ENCODE measurements at regions not wholly inside any gene's neighbourhood (a gene's known extent, or its start where the extent isn't known, plus 50 kb on each side); places are given as distances from the start of the nearest gene placed in this dataset.

DNA sequence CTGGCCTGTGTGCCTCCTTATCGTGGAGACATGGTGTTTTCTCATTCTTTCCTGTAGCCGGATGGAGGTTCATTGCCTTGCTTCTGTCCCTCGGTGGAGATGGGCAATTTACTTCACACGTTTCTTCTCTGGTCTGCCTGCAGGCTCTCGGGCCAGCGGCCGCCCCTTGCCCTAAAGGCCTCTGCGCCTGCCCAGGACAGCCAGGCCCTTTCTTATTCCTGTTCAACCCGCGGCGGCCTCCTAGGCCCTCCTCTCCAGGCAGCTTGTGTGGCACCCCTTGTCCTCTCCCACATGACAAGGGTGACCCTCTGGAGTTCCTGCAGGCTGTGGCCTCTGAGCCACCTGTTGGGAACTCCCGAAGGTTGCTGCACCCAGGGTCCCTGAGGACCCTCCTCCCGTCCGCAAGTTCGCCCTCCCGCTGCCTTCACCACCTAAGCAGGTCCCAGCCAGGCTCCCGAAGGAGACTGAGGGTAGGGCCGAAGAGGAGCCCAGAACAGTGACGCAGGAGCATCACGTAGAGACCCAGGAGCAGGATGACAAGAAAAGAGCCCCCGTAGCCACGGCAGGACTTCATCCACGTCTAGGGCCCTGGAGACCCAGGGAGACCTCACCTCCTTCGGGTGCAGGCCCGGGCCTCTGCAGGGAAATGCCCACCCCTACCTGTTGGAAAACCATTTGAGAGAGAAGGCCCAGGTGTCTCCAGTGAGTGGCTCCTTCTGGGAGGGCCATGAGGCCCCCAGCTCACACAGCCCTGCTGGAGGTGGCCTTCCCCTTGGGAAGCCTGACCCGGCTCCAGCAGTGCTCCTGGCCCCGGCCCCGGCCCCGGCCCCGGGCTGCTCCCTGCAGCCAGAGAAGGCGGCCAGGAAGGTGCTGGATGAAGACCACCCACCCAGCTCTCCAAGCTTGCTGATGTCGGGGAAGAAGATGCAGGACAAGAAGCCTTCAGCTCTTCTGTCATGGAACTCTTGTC lies 291.4 kb downstream of the TLE4 start:
- H3K27ac ChIP-seq (ENCODE audit: extremely low read depth, low read depth, low read length), result no peak overlapping the region
- H3K4me1 ChIP-seq (replicated peaks in 1 of 2; ENCODE audit: control insufficient read depth in 2 of 2, insufficient read depth in 2 of 2, low read length in 2 of 2), result no peaks in the 10 kb centered on the region
- no peaks in the 10 kb centered on the region for H3K9me3 ChIP-seq (replicated peaks; ENCODE audit: control insufficient read depth, insufficient read depth, low read depth, low read length)
- DNase-seq (ENCODE audit: extremely low read depth in 1 of 4, low spot score in 3 of 4) (no peak), FAIRE-seq (no peak), ATAC-seq (no peak)
- intact Hi-C loops (cut with micrococcal nuclease) (no loop called here), in situ Hi-C loops (cut with MboI) (no loop called here)
- H2AFZ ChIP-seq (ENCODE audit: low read depth, low read length), result no peak overlapping the region
- H4K20me1 ChIP-seq (replicated peaks; ENCODE audit: control insufficient read depth, insufficient read depth, low read length), result no peaks in the 10 kb centered on the region
- H3K9ac ChIP-seq (ENCODE audit: insufficient read depth in 1 of 2, low read depth in 2 of 2, low read length in 2 of 2), result no peak overlapping the region
- WGBS (ENCODE audit: insufficient coverage, low coverage, missing lambda C conversion rate), result 4% methylated on average over 17 of the region's 32 CpGs
- BruUV-seq (replicated peaks), result no TSS peak
- no peak overlapping the region for H3K4me2 ChIP-seq (ENCODE audit: insufficient read depth, low read length)
- no peaks in the 10 kb centered on the region for H3K9me1 ChIP-seq (ENCODE audit: control insufficient read depth, insufficient read depth, low read length)
- ChIA-PET CTCF (ENCODE audit: low intra/inter-chr PET ratio) (no interaction called here), POLR2A (no interaction called here)
- H3K27me3 ChIP-seq (ENCODE audit: control insufficient read depth in 2 of 2, insufficient read depth in 2 of 2, low read length in 2 of 2), result no peaks in the 10 kb centered on the region
- H3K79me2 ChIP-seq (ENCODE audit: control insufficient read depth, insufficient read depth, low read length), result no peaks in the 10 kb centered on the region
- no peak overlapping the region for H3K4me3 ChIP-seq
- no peaks in the 10 kb centered on the region for H3K36me3 ChIP-seq (ENCODE audit: control insufficient read depth, insufficient read depth, low read length)
- no peak for TF ChIP-seq BRD9 (IDR thresholded peaks at IDR 0.05; ENCODE audit: low read depth, partially characterized antibody)
- TF ChIP-seq ZNF431 (CRISPR knock-in tag; IDR thresholded peaks at IDR 0.05), result no peak
- TF ChIP-seq ZNF217 (CRISPR knock-in tag; IDR thresholded peaks at IDR 0.05), result no peak
- TF ChIP-seq NR2F6 (CRISPR knock-in tag; IDR thresholded peaks at IDR 0.05), result no peak
- no peak for TF ChIP-seq ZNF717 (CRISPR knock-in tag; IDR thresholded peaks at IDR 0.05)
- TF ChIP-seq MIER1 (IDR thresholded peaks at IDR 0.05; ENCODE audit: low read depth), result no peak
- TF ChIP-seq POLR3A (IDR thresholded peaks at IDR 0.05; ENCODE audit: borderline replicate concordance, extremely low read depth, insufficient read depth, insufficient read length), result no peak
- TF ChIP-seq ZNF24 (IDR thresholded peaks at IDR 0.05), result no peak
- TF ChIP-seq, protein P1, sequence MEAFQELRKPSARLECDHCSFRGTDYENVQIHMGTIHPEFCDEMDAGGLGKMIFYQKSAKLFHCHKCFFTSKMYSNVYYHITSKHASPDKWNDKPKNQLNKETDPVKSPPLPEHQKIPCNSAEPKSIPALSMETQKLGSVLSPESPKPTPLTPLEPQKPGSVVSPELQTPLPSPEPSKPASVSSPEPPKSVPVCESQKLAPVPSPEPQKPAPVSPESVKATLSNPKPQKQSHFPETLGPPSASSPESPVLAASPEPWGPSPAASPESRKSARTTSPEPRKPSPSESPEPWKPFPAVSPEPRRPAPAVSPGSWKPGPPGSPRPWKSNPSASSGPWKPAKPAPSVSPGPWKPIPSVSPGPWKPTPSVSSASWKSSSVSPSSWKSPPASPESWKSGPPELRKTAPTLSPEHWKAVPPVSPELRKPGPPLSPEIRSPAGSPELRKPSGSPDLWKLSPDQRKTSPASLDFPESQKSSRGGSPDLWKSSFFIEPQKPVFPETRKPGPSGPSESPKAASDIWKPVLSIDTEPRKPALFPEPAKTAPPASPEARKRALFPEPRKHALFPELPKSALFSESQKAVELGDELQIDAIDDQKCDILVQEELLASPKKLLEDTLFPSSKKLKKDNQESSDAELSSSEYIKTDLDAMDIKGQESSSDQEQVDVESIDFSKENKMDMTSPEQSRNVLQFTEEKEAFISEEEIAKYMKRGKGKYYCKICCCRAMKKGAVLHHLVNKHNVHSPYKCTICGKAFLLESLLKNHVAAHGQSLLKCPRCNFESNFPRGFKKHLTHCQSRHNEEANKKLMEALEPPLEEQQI (IDR thresholded peaks at IDR 0.05), result no peak
- TF ChIP-seq, protein P2, sequence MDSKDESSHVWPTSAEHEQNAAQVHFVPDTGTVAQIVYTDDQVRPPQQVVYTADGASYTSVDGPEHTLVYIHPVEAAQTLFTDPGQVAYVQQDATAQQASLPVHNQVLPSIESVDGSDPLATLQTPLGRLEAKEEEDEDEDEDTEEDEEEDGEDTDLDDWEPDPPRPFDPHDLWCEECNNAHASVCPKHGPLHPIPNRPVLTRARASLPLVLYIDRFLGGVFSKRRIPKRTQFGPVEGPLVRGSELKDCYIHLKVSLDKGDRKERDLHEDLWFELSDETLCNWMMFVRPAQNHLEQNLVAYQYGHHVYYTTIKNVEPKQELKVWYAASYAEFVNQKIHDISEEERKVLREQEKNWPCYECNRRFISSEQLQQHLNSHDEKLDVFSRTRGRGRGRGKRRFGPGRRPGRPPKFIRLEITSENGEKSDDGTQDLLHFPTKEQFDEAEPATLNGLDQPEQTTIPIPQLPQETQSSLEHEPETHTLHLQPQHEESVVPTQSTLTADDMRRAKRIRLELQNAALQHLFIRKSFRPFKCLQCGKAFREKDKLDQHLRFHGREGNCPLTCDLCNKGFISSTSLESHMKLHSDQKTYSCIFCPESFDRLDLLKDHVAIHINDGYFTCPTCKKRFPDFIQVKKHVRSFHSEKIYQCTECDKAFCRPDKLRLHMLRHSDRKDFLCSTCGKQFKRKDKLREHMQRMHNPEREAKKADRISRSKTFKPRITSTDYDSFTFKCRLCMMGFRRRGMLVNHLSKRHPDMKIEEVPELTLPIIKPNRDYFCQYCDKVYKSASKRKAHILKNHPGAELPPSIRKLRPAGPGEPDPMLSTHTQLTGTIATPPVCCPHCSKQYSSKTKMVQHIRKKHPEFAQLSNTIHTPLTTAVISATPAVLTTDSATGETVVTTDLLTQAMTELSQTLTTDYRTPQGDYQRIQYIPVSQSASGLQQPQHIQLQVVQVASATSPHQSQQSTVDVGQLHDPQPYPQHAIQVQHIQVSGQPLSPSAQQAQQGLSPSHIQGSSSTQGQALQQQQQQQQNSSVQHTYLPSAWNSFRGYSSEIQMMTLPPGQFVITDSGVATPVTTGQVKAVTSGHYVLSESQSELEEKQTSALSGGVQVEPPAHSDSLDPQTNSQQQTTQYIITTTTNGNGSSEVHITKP (IDR thresholded peaks at IDR 0.05; ENCODE audit: partially characterized antibody), result no peak
- TF ChIP-seq CCAR2 (IDR thresholded peaks at IDR 0.05; ENCODE audit: low read depth, low read length), result no peak
- TF ChIP-seq L3MBTL2 (IDR thresholded peaks at IDR 0.05), result no peak
- TF ChIP-seq, protein P3, sequence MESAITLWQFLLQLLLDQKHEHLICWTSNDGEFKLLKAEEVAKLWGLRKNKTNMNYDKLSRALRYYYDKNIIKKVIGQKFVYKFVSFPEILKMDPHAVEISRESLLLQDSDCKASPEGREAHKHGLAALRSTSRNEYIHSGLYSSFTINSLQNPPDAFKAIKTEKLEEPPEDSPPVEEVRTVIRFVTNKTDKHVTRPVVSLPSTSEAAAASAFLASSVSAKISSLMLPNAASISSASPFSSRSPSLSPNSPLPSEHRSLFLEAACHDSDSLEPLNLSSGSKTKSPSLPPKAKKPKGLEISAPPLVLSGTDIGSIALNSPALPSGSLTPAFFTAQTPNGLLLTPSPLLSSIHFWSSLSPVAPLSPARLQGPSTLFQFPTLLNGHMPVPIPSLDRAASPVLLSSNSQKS (CRISPR knock-in tag; IDR thresholded peaks at IDR 0.05), result no peak
- TF ChIP-seq ASH1L (IDR thresholded peaks at IDR 0.05; ENCODE audit: borderline replicate concordance, low read depth, partially characterized antibody), result no peak
